ENCODE measurements at regions not wholly inside any gene's neighbourhood (a gene's known extent, or its start where the extent isn't known, plus 50 kb on each side); places are given as distances from the start of the nearest gene placed in this dataset.

DNA sequence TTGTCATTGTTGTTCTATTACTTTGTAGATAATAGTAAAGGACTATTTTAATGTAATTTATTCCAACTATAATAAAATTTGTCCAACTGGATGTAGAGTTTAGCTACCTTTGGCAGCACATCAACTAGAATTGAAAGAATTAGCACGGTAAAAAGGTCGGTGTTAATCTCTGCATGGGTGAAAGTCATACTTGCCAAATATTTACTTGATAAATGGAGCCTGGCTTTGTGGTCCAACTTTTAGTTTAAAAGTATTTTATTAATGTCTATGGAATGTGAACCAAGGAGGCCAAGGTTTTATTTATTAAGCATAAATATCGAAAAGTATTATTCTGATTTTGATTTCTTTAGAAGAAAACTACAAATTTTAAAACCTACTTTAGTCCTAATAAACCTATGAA is 1389.0 kb downstream of the PCDH9 start:
- H3K4me2 ChIP-seq (ENCODE audit: low read length) = no peak overlapping the region
- H3K9me2 ChIP-seq (replicated peaks; ENCODE audit: control insufficient read depth, low read length) = no peaks in the 10 kb centered on the region; the same call in 1 of the 2 replicates
- H4K20me1 ChIP-seq (ENCODE audit: control insufficient read depth, insufficient read depth, low read depth, low read length) = no peaks in the 10 kb centered on the region
- H3F3A ChIP-seq (ENCODE audit: control insufficient read depth, insufficient read depth) = no peaks in the 10 kb centered on the region
- no peaks in the 10 kb centered on the region for H3K79me2 ChIP-seq (ENCODE audit: control insufficient read depth, low read length)
- no peak for TF ChIP-seq CTCF (IDR thresholded peaks at IDR 0.05; ENCODE audit: low read depth, low read length, poor library complexity, severe bottlenecking)
- TF ChIP-seq EZH2phosphoT487 (IDR thresholded peaks at IDR 0.05; ENCODE audit: borderline replicate concordance, low read length) = no peak
- no peaks in the 10 kb centered on the region for H3K36me3 ChIP-seq (ENCODE audit: control insufficient read depth, low read length)
- no peaks in the 10 kb centered on the region for H3K9me3 ChIP-seq (ENCODE audit: control insufficient read depth, insufficient read depth, low read length)
- no peak overlapping the region for H3K4me3 ChIP-seq (ENCODE audit: low read length)
- H3K27ac ChIP-seq (ENCODE audit: low read depth, low read length) = no peak overlapping the region
- H3K4me1 ChIP-seq (ENCODE audit: control insufficient read depth, low read length) = no peaks in the 10 kb centered on the region
- H3K27me3 ChIP-seq (ENCODE audit: control insufficient read depth, low read length) = no peaks in the 10 kb centered on the region

- Histone ChIP-seq H4K20me1 (ENCODE audit: control insufficient read depth, insufficient read depth, low read depth, low read length) (no peaks in the 10 kb centered on the region), H3K9me3 (ENCODE audit: control insufficient read depth, insufficient read depth, low read length) (no peaks in the 10 kb centered on the region), H3K27me3 (ENCODE audit: control insufficient read depth, low read length) (no peaks in the 10 kb centered on the region), H3K4me1 (ENCODE audit: control insufficient read depth, low read length) (no peaks in the 10 kb centered on the region), H3K27ac (ENCODE audit: low read depth, low read length) (no peak overlapping the region), H3K36me3 (ENCODE audit: control insufficient read depth, low read length) (no peaks in the 10 kb centered on the region), H3K9me2 (replicated peaks; ENCODE audit: control insufficient read depth, low read length) (no peaks in the 10 kb centered on the region; the same call in 1 of the 2 replicates), H3F3A (ENCODE audit: control insufficient read depth, insufficient read depth) (no peaks in the 10 kb centered on the region), H3K4me3 (ENCODE audit: low read length) (no peak overlapping the region), H3K79me2 (ENCODE audit: control insufficient read depth, low read length) (no peaks in the 10 kb centered on the region), H3K4me2 (ENCODE audit: low read length) (no peak overlapping the region)
- TF ChIP-seq CTCF (IDR thresholded peaks at IDR 0.05; ENCODE audit: low read depth, low read length, poor library complexity, severe bottlenecking) = no peak
These were observed 1394.1 kb downstream of the PCDH9 start for GRCh38 chr13:65836066-65836465.

GRCh38 chr13:65834897-65835296 is 1395.2 kb downstream of the PCDH9 start:
- H3K9me2 ChIP-seq (replicated peaks; ENCODE audit: control insufficient read depth, low read length) = no peaks in the 10 kb centered on the region; the same call in 1 of the 2 replicates
- H3K36me3 ChIP-seq (ENCODE audit: control insufficient read depth, low read length) = no peaks in the 10 kb centered on the region
- no peak overlapping the region for H3K27ac ChIP-seq (ENCODE audit: low read depth, low read length)
- no peaks in the 10 kb centered on the region for H3K79me2 ChIP-seq (ENCODE audit: control insufficient read depth, low read length)
- H3K9me3 ChIP-seq (ENCODE audit: control insufficient read depth, insufficient read depth, low read length) = no peaks in the 10 kb centered on the region
- no peaks in the 10 kb centered on the region for H3K4me1 ChIP-seq (ENCODE audit: control insufficient read depth, low read length)
- TF ChIP-seq EZH2phosphoT487 (IDR thresholded peaks at IDR 0.05; ENCODE audit: borderline replicate concordance, low read length) (no peak), CTCF (IDR thresholded peaks at IDR 0.05; ENCODE audit: low read depth, low read length, poor library complexity, severe bottlenecking) (no peak)
- H3K4me3 ChIP-seq (ENCODE audit: low read length) = no peak overlapping the region
- H4K20me1 ChIP-seq (ENCODE audit: control insufficient read depth, insufficient read depth, low read depth, low read length) = no peaks in the 10 kb centered on the region
- no peak overlapping the region for H3K4me2 ChIP-seq (ENCODE audit: low read length)
- no peaks in the 10 kb centered on the region for H3F3A ChIP-seq (ENCODE audit: control insufficient read depth, insufficient read depth)
- H3K27me3 ChIP-seq (ENCODE audit: control insufficient read depth, low read length) = no peaks in the 10 kb centered on the region
